GDM1 (cell line): ENCODE measurements at regions not wholly inside any gene's neighbourhood (a gene's known extent, or its start where the extent isn't known, plus 50 kb on each side); places are given as distances from the start of the nearest gene placed in this dataset.

Source experiments
- DNase-seq: peaks from one replicate; lab custom pipeline; 2025; lab: John Stamatoyannopoulos, UW

GRCh38 chr20:60803335-60804055 is 448.6 kb upstream of the CDH4 start:
- DNase-seq, result no peak

- no peak for DNase-seq
Observed at GRCh38 chr20:60804240-60804917, 447.7 kb upstream of the CDH4 start.

DNA sequence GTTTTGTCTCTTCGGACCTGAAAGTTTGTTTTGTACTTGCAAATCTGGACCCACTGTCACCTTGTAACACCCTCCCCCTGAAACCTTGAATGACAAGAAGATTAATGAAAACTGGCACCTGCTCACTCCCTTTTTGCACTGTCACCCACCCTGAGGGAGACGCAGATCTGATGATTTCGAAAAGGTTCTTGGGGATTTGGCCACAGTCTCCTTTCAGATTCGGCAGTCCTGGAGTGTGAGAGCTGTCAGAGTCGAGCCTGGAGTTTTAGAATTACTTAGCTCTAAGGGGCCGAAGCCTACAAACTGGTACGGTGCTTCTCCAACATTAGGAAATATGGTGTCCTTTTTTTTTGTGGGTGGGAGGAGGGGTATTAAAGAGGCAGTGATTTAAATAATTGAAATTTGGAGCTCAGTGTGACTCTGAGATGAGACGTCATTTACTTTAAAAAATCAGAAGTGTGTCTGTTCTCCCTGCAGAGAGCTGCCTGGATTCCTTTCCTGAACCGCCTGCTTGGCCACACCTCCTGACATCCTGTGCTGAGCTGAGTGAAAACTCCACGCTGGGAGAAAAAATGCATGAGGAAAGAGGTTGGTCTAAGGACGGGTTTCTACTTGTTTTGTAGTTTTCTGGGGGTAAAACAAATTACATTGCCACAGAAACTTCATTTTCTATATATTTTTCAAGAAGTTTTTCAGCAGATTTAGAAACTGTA is 447.0 kb upstream of the CDH4 start:
- no peak for DNase-seq

DNA sequence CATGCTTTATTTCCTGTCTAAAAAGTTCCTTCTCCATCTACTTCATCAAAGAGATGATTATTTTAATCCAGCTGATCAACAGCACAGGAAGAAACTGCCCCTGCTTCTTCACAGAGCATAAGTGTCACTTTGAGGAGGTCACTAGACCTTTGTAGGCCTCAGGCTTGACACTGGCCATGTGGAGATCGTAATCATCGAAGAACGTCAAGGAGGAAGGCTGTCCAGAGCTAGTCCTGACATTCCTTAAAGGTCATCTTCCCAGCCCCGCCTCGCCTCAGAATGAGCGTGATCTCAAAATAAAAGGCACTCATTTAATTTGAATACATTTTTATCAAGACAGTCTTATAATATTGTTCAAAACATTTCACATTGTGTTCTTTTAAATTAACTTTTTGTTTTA is 445.7 kb upstream of the CDH4 start:
- DNase-seq, result no peak

- no peak for DNase-seq
Observed at GRCh38 chr20:60806824-60807223, 445.2 kb upstream of the CDH4 start.

- DNase-seq, result no peak
Observed at GRCh38 chr20:60808003-60808672, 443.9 kb upstream of the CDH4 start.

DNA sequence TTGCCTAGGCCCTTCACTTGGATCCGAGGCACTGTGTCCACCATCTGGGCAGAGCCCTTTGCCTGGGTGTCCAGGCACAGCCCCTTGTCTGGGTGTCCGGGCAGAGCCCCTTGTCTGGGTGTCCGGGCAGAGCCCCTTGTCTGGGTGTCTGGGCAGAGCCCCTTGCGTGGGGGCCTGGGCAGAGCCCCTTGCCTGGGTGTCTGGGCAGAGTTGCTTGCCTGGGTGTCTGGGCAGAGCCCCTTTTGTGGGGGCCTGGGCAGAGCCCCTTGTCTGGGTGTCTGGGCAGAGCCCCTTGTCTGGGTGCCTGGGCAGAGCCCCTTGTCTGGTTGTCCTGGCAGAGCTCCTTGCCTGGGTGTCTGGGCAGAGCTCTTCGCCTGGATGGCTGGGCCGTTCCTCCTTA is 443.4 kb upstream of the CDH4 start:
- DNase-seq, result no peak

- DNase-seq, result no peak
Observed at GRCh38 chr20:60810561-60810960, 441.5 kb upstream of the CDH4 start.

DNA sequence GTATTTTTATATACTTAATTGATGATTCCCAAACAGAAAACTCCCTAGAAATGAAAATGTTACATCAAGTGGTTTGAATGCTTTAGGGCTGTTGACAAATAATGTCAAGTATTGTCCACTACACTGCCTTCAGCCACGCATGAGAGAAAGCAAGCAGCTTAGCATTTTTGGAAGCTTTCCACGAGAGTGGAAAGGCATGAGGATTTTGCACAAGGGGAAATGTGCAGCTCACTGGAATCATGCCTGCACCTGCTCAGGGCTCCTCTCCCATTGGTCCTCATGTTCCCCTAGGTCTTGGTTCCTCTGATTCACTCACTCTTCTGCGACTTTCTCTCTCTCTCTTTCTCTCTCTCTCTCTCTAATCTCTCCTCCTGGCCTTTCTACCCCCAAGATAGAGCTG is 439.5 kb upstream of the CDH4 start:
- DNase-seq, result no peak

DNA sequence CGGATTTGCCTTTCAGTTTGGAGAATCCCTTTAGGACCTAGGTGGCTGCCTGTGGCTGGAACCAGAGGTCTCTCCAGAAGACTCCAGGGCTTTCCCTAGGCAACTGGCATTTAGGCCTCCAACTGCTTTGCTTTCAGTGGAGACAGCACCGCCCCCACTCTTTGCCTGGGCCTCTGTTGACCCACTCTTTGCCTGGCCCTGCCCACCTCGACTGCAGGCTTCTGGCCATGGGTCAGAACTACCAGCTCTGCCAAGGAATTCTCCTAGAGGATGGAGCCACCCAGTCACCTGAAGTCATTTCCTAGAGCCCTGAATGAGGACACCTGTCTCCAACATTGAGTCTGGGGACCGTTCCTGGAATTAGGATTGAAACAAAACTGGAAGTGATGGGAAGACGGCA is 439.0 kb upstream of the CDH4 start:
- no peak for DNase-seq

- no peak for DNase-seq
Observed at GRCh38 chr20:60815656-60816055, 436.4 kb upstream of the CDH4 start.

DNA sequence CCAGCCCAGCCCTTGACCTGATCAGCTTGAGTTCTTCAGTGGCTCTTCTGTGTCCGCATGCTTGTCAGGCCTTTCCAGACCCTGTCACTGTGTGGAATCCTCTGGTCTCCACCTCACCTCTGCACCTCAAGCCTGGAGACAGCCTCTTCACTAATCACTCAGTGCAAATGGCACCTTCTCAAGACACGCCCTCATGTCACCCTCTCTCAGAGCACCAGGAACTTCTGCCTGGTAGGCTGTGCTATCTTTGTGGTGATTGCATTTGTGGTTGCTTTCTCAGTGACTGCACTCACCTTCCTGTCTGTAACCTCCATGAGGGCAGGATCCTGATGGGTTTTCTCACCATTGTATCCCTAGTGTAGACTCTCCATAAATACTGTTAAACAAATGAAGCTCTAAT is 435.2 kb upstream of the CDH4 start:
- DNase-seq, result no peak

DNA sequence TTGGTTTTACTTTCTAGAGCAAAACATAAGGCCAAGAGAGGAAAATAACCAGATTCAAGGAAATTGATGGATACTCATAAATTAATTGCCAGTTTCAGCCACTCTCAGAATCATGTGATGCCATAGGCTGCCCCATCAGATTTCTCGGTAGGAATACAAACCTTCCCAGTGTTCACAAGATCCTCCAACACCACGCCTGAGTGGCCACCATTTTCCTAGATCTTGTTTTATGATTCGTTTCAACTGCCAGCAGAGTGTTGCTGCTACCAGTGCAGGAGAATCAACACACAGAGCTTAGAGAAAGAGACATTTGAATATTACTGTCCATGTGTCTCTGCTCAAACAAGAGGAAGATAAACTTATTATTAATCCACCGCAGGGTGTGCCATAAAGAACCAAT is 434.2 kb upstream of the CDH4 start:
- no peak for DNase-seq

GRCh38 chr20:60819511-60819910 is 432.6 kb upstream of the CDH4 start:
- DNase-seq, result no peak

DNA sequence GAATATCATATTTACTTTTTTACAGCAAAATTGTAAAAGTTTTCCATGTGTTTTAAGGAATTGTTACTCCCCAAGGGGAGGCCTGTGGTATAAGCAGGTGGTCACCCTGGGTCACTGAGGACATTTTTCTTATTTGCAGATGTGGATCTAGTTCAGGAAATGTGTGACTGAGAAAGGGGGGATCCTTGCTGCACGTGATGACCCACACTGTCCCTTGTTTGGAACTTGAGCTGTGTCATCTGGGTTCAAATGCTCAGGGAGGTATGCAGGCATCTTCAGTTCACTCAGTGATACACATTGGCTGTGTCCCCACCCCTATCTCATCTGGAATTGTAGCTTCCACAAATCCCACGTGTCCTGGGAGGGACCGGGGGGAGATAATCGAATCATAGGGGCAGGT is 431.9 kb upstream of the CDH4 start:
- DNase-seq, result no peak

DNA sequence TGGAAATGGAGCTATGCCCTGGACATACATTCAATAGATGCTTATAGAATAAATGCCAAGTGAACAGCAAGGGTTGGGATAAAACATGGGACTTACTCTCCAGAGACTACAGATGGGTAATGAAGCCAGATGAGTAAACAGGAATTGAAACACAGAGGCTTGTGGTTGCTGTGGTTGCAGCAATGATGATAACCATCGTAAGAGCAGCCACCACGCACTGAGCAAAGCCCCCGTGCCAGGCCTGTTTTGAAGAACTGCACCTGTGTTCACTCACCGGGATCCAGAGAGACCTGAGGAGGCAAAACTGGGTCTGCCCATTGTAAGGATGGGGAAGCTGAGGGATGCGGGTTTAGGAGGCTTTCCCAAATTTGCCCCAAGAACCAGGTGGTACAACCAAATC is 431.1 kb upstream of the CDH4 start:
- DNase-seq, result no peak

GRCh38 chr20:60822699-60823607 is 429.1 kb upstream of the CDH4 start:
- DNase-seq, result no peak

GRCh38 chr20:60835876-60836275 is 416.2 kb upstream of the CDH4 start:
- DNase-seq, result no peak

- DNase-seq, result no peak
Observed at GRCh38 chr20:60837173-60837770, 414.8 kb upstream of the CDH4 start.

GRCh38 chr20:60838297-60838696 is 413.8 kb upstream of the CDH4 start:
- DNase-seq, result no peak

GRCh38 chr20:60840971-60841370 is 411.1 kb upstream of the CDH4 start:
- no peak for DNase-seq
